NCI-H2196 treated with DMSO at 0.1 percent for 48 hours (cell line): ENCODE measurements at regions not wholly inside any gene's neighbourhood (a gene's known extent, or its start where the extent isn't known, plus 50 kb on each side); places are given as distances from the start of the nearest gene placed in this dataset.

Experiments used
- DNase-seq: peaks from one replicate; lab custom pipeline; 2025; ENCODE audit not compliant: unreplicated experiment; lab: John Stamatoyannopoulos, UW

- DNase-seq: no peak
These were observed 726.5 kb upstream of the RAB6C start for GRCh38 chr2:129252781-129253460.

DNA sequence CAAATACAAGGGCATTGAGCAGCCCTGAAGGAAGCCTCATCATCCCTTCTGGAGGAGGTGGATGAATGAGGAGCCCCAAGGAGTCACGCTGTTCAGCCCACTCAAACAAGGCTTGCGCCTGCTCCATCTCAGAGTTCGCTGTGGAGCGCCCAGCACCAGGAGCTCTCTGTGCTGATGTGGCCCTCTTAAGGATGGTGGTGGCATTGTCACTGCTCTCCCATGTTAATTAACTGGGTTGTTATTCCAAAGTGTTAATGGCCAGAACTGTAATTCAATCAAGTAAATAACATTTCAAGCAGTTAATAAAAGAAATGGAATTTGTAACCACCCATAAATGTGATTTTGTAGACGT, 726.0 kb upstream of the RAB6C start:
- DNase-seq: no peak

DNA sequence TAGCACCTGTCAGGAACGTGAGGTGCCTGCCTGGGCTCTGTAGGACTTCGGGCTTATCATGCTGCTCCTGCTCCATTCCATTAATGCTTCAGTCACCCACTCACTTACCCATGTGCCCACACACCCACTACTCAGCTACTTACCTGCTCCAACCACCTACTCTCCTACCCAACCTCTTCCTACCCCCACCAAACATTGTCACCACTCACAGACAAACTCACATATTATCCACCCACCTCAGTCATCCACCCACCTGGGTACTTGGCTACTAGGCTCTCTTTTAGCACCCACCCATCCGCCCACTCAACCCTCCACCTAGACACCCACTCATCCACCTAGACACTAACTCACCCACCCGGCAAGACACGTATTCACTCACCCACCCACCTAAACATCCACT, 724.7 kb upstream of the RAB6C start:
- no peak for DNase-seq

DNA sequence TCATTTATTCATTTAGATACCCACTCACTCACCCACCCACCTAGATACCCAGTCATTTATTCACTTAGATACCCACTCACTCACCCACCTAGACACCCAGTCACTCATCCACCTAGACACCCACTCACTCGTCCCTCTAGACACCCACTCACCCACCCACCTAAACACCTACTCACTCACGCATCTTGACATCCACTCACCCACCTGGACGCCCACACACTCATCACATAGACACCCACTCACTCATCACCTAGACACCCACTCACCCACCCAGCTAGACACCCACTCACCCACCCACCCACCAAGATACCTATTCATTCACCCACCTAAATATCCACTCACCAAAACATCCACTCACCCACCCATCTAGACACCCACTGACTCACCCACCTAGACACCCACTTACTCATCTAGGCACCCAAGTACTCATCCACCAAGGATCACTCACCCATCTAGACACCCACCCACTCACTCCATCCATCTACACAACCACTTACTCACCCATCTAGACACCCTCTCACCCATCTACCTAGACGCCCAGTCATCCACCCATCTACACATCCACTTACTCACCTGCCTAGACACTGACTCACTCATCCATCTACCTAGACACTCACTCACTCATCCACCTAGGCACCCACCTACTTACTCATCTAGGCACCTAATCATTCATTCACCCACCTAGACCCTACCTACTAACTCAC, 723.7 kb upstream of the RAB6C start:
- DNase-seq: no peak

GRCh38 chr2:129256642-129257041, 722.8 kb upstream of the RAB6C start:
- no peak for DNase-seq

GRCh38 chr2:129262934-129263333, 716.5 kb upstream of the RAB6C start:
- no peak for DNase-seq

- DNase-seq: no peak
These were observed 715.5 kb upstream of the RAB6C start for GRCh38 chr2:129263939-129264338.

GRCh38 chr2:129267559-129267958, 711.9 kb upstream of the RAB6C start:
- no peak for DNase-seq

- DNase-seq: no peak
These were observed 706.0 kb upstream of the RAB6C start for GRCh38 chr2:129273266-129274037.

- no peak for DNase-seq
These were observed 705.4 kb upstream of the RAB6C start for GRCh38 chr2:129274038-129274415.

DNA sequence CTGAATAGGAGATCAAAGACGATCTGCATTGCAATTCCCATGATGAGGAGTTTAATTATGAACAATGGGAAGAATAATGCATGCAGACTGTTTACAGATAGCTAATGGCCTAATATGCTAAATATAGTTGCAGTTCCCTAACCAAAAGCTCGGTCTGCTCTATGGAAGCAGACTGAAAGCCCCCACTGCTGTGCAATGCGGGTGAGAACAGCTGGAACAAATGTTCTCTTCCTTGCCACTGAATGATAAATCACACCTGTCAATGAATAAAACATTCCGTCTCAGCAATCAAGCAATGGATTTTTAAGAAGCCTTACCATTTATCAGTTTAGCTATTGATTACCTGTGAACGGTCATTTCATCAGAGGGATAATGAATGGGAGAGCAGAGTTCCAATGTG, 704.5 kb upstream of the RAB6C start:
- no peak for DNase-seq

GRCh38 chr2:129275706-129276105, 703.8 kb upstream of the RAB6C start:
- DNase-seq: no peak

DNA sequence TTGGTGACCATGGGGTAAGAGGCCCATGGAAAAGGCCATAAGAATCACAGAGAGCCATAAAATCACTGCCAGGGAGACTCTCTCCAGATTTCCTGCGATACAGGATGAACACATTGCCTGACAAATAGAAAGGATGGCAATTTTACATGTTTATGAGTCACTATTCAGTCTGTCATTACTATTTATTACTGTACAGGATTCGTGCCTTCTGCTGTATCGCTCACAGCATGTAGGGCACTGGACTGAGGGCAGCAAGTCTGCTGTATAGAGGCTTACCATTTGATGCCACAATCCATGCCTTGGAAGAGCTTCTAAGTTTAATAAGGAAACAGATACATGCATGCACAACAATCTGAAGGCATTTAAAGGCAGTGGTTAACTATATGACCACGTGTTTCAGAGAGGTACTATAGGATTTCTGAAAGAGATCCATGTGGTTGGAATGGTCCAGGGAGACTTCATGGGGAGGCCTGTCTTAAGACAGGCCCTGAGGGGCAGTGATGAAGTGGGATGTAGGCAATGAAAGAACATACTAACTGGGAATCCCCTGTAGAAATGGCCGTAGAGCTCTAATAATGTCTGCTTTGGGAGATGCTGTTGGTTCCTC, 702.4 kb upstream of the RAB6C start:
- no peak for DNase-seq

DNA sequence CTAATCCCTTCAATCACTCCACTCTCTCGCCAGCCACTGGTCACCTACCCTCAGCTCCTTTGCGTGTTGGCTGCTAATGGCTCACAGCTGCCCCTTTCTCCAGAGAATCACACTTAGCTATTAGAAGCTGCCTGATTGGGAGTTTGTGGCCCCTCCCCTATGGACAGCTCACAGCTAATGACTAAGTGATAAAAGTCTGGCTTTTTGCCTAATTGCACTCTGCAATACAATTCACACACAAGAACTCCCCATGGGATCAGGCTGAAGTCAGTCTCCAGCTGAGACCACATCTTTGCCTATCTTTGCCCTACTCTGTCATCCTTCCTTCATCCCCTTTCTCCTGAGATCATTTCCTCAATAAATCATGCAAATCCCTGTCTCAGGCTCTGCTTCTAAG, 701.9 kb upstream of the RAB6C start:
- no peak for DNase-seq

DNA sequence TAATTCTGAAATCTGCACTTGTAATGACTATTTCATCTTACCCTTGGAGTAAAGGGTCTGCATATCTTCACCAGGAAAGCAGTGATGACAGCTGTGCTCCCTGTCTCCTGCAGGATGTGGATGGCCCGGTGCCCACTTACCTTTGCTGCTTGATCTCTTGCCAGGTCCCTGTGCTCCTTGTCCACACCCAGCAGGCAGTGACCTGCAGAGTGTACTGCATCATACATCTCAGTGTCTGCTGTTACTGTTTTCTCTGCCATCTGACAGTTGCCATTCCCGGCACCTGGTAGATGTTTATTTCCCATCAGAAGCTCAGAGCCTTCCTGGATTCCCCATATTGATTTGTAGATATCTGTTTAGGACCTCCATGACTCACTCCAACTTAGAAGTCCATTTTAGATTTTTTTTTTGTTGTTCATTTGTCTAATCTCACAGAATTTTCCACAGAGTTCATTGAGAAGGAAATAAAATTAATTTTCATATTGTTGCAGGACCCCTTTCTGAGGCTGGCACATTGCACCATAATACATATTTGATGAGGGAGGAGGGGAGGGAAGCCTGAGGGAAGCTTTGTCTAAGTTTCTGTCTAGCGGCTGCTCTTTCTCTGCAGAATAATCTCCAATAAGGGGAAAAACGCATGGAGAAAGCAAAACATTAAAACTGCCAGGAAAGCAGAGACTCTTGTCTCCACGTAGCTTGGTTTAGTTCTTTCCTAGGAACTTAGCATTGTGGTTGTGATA, 697.5 kb upstream of the RAB6C start:
- no peak for DNase-seq

GRCh38 chr2:129285012-129285411, 694.5 kb upstream of the RAB6C start:
- DNase-seq: no peak

DNA sequence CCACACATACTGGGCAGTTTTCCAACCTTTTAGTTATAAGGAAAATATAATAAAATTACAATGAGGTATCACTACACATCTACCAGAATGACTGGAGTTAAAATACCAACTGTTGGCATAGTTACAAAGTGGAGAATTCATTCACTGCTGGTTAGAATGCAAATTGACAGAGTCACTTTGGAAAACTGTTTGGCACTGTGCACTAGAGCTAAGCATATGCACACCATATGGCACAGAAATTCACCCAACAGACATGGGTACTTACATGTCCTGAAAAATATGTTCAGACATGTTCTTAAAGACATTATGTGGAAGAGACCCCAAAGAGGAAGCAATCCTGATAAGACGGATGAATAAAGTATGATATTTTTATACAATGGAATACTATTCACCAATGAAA, 686.1 kb upstream of the RAB6C start:
- DNase-seq: no peak

- no peak for DNase-seq
These were observed 683.1 kb upstream of the RAB6C start for GRCh38 chr2:129296396-129296795.

DNA sequence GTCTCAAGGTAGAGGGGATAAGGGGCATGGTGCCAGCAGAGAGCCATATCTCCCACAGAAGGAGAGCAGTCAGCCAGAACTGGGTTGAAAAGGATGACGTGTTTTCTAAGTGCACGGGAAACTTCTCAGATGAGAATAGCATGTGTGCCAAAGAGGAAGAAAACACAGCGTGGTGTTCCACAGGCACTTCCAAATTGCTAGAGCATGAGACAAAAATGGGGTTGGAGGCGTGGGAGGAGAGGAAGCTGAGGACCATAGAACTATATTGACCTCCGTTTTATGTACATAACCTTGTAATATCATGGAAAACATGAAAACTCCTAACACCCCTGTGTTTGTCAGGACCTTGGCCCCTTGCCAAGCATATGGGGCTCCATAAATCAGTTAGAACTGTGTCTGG, 682.7 kb upstream of the RAB6C start:
- no peak for DNase-seq

- DNase-seq: no peak
These were observed 682.0 kb upstream of the RAB6C start for GRCh38 chr2:129297430-129297829.

GRCh38 chr2:129299338-129299737, 680.1 kb upstream of the RAB6C start:
- DNase-seq: no peak
